GM12892 (cell line): ENCODE measurements at regions not wholly inside any gene's neighbourhood (a gene's known extent, or its start where the extent isn't known, plus 50 kb on each side); places are given as distances from the start of the nearest gene placed in this dataset.

Experiments used
- POLR2A ChIP-seq: IDR thresholded peaks from 2 replicates; pipeline ENCODE4 v1.6.1; 2011; ENCODE audit warnings: low read depth, low read length, control low read depth
- POLR2AphosphoS5 ChIP-seq: IDR thresholded peaks from 2 replicates; pipeline ENCODE4 v1.6.1; 2011; ENCODE audit warnings: low read depth, low read length, control low read depth
- TAF1 ChIP-seq: IDR thresholded peaks from 2 replicates; pipeline ENCODE4 v1.6.1; 2011; ENCODE audit warnings: low read depth, mild to moderate bottlenecking, control low read depth, low read length, borderline replicate concordance

DNA sequence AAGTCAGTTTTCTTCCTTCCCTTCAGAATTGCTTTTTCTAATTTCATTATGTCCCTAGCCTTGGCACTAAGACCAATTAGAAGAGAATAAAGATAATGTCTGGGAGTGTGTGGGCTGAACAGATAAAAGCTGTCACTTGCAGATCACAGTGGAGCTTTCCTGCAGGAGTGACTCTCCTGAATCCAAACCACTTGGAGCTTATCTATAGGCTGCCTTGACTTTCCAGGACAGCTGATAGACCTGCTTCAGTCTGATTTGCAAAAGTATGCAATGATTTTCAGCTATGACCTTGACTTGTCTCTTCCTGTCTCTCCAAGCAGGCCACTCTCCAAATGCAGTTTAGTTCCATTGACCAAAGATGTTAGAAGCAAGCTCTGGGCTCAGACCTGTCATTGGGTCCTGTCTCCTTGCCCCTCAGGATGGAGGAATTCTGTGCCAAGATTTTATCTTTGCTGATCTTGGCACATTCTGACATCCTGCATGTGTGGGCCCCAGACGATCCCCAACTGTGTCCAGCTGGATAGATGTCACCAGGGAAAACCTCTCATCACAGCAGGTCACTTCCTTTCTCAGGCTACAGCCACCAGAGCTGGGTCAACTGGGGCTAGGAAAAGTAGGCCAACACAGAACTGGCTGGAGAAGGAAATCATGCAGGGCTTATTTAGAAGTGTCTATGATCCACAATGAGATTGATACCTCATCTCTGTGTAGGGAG, 120.9 kb upstream of the ZNF438 start:
- TF ChIP-seq POLR2AphosphoS5 (no peak), POLR2A (no peak), TAF1 (no peak)
